HG02759 (cell line): ENCODE measurements at regions not wholly inside any gene's neighbourhood (a gene's known extent, or its start where the extent isn't known, plus 50 kb on each side); places are given as distances from the start of the nearest gene placed in this dataset.

Experiments
- ATAC-seq: cut with Tn5 transposase; IDR thresholded peaks from one replicate; pipeline ENCODE4 v1.9.1; 2021; ENCODE audit warnings: mild to moderate bottlenecking, moderate library complexity; ENCODE audit not compliant: unreplicated experiment

- no peak for ATAC-seq
These were observed 716.5 kb upstream of the NRSN1 start for GRCh38 chr6:23409531-23409930.

GRCh38 chr6:23410439-23410838 lies 715.6 kb upstream of the NRSN1 start:
- ATAC-seq, result no peak

GRCh38 chr6:23412770-23413169 lies 713.2 kb upstream of the NRSN1 start:
- ATAC-seq, result no peak

- ATAC-seq, result no peak
These were observed 712.5 kb upstream of the NRSN1 start for GRCh38 chr6:23413327-23414050.

GRCh38 chr6:23414051-23414445 lies 712.0 kb upstream of the NRSN1 start:
- peak; percentile 57 for ATAC-seq

GRCh38 chr6:23414922-23415321 lies 711.1 kb upstream of the NRSN1 start:
- no peak for ATAC-seq

GRCh38 chr6:23415819-23416427 lies 710.1 kb upstream of the NRSN1 start:
- no peak for ATAC-seq

GRCh38 chr6:23417133-23417532 lies 708.9 kb upstream of the NRSN1 start:
- no peak for ATAC-seq

GRCh38 chr6:23418095-23418494 lies 707.9 kb upstream of the NRSN1 start:
- ATAC-seq, result no peak

- no peak for ATAC-seq
These were observed 707.0 kb upstream of the NRSN1 start for GRCh38 chr6:23419046-23419445.

- ATAC-seq, result no peak
These were observed 705.2 kb upstream of the NRSN1 start for GRCh38 chr6:23420659-23421350.

GRCh38 chr6:23424584-23424983 lies 701.4 kb upstream of the NRSN1 start:
- ATAC-seq, result no peak

GRCh38 chr6:23435126-23435525 lies 690.9 kb upstream of the NRSN1 start:
- no peak for ATAC-seq

- no peak for ATAC-seq
These were observed 690.2 kb upstream of the NRSN1 start for GRCh38 chr6:23435798-23436197.

- no peak for ATAC-seq
These were observed 684.1 kb upstream of the NRSN1 start for GRCh38 chr6:23441808-23442461.

- no peak for ATAC-seq
These were observed 680.8 kb upstream of the NRSN1 start for GRCh38 chr6:23445157-23445710.

- no peak for ATAC-seq
These were observed 679.5 kb upstream of the NRSN1 start for GRCh38 chr6:23446469-23446967.

GRCh38 chr6:23447731-23448130 lies 678.3 kb upstream of the NRSN1 start:
- no peak for ATAC-seq

- no peak for ATAC-seq
These were observed 677.7 kb upstream of the NRSN1 start for GRCh38 chr6:23448281-23448680.

GRCh38 chr6:23454080-23454976 lies 671.7 kb upstream of the NRSN1 start:
- ATAC-seq, result no peak
